Lower lobe of right lung (tissue), 2 donors: ENCODE measurements at regions not wholly inside any gene's neighbourhood (a gene's known extent, or its start where the extent isn't known, plus 50 kb on each side); places are given as distances from the start of the nearest gene placed in this dataset.

ENCODE experiments used
- ATAC-seq, 2 donors: fragments of 200-7000 bp; cut with Tn5 transposase; one replicate each; pipeline ENCODE4 v1.9.1; 2020 to 2022; ENCODE audit warnings: mild to moderate bottlenecking in 2 of 2, moderate library complexity in 2 of 2
- DNase-seq: peaks from one replicate; pipeline ENCODE4 v3.0.0-alpha.2; 2020
- H3K27ac ChIP-seq: fragments of 200-600 bp; one replicate; pipeline ENCODE4 v1.8.0; 2022
- H3K27me3 ChIP-seq: fragments of 200-600 bp; one replicate; pipeline ENCODE4 v1.8.0; 2022; ENCODE audit warnings: low read depth
- H3K36me3 ChIP-seq: fragments of 200-600 bp; one replicate; pipeline ENCODE4 v1.8.0; 2022; ENCODE audit warnings: mild to moderate bottlenecking
- H3K4me1 ChIP-seq: fragments of 200-600 bp; one replicate; pipeline ENCODE4 v1.8.0; 2022
- H3K4me3 ChIP-seq: fragments of 200-600 bp; one replicate; pipeline ENCODE4 v1.8.0; 2022; ENCODE audit warnings: mild to moderate bottlenecking
- H3K9me3 ChIP-seq: fragments of 200-600 bp; one replicate; pipeline ENCODE4 v1.8.0; 2022
- CTCF ChIP-seq: fragments of 200-600 bp; IDR thresholded peaks from one replicate; pipeline ENCODE4 v1.8.0; 2022; ENCODE audit warnings: antibody characterized with exemption, mild to moderate bottlenecking
- intact Hi-C: fragments of 100-400 bp; cut with DNase I; formaldehyde crosslinking; loops from one replicate; pipeline ENCODE4 v1.11.0; 2022
- donor health status: DM: no; HTN: yes; CAD: no; lungs with severe emphysema.

GRCh38 chr12:19075711-19076340 lies 53.7 kb upstream of the PLEKHA5 start:
- no peak for DNase-seq

More at GRCh38 chr12:19075711-19076340, 53.7 kb upstream of the PLEKHA5 start:
- Histone ChIP-seq H3K27ac (no peak overlapping the region), H3K4me1 (no peaks in the 10 kb centered on the region), H3K9me3 (no peaks in the 10 kb centered on the region), H3K36me3 (no peaks in the 10 kb centered on the region), H3K4me3 (no peak overlapping the region), H3K27me3 (no peaks in the 10 kb centered on the region)
- ATAC-seq, result no peak
- intact Hi-C loops, result no loop called here
- TF ChIP-seq CTCF, result no peak
